Dendritic cell treated with granulocyte-macrophage colony-stimulating factor and Interleukin-4, amounts not matched to agents 40 ng/mL and 50 ng/mL, for 4 days (primary cell): ENCODE measurements at regions not wholly inside any gene's neighbourhood (a gene's known extent, or its start where the extent isn't known, plus 50 kb on each side); places are given as distances from the start of the nearest gene placed in this dataset.

Experiments
- H3K27ac Mint-ChIP-seq: one replicate; pipeline ENCODE4 v1.8.0; 2022; ENCODE audit warnings: mild to moderate bottlenecking, mixed read lengths
- H3K27me3 Mint-ChIP-seq: one replicate; pipeline ENCODE4 v1.8.0; 2022; ENCODE audit warnings: mild to moderate bottlenecking, mixed read lengths
- H3K36me3 Mint-ChIP-seq: one replicate; pipeline ENCODE4 v1.8.0; 2022; ENCODE audit warnings: low read depth, mixed read lengths
- H3K4me1 Mint-ChIP-seq: one replicate; pipeline ENCODE4 v1.8.0; 2022; ENCODE audit warnings: low read depth, mixed read lengths
- H3K4me3 Mint-ChIP-seq: one replicate; pipeline ENCODE4 v1.8.0; 2022; ENCODE audit warnings: mild to moderate bottlenecking, moderate library complexity, mixed read lengths
- H3K9me3 Mint-ChIP-seq: one replicate; pipeline ENCODE4 v1.8.0; 2022; ENCODE audit warnings: mixed read lengths
- intact Hi-C: fragments of 100-400 bp; cut with micrococcal nuclease; formaldehyde crosslinking; loops from one replicate; pipeline ENCODE4 v1.15.0; 2022

GRCh38 chr10:90195288-90195840 lies 494.0 kb downstream of the KIF20B start:
- H3K4me3 Mint-ChIP-seq = no peak overlapping the region
- H3K27me3 Mint-ChIP-seq = no peaks in the 10 kb centered on the region
- intact Hi-C loops = no loop called here
- no peak overlapping the region for H3K27ac Mint-ChIP-seq
- no peaks in the 10 kb centered on the region for H3K9me3 Mint-ChIP-seq
- H3K4me1 Mint-ChIP-seq = no peaks in the 10 kb centered on the region
- no peaks in the 10 kb centered on the region for H3K36me3 Mint-ChIP-seq

- H3K9me3 Mint-ChIP-seq = no peaks in the 10 kb centered on the region
- intact Hi-C loops = no loop called here
- H3K4me3 Mint-ChIP-seq = no peak overlapping the region
- H3K27ac Mint-ChIP-seq = no peak overlapping the region
- H3K27me3 Mint-ChIP-seq = no peaks in the 10 kb centered on the region
- H3K4me1 Mint-ChIP-seq = no peaks in the 10 kb centered on the region
- H3K36me3 Mint-ChIP-seq = no peaks in the 10 kb centered on the region
These were observed 496.4 kb downstream of the KIF20B start for GRCh38 chr10:90197766-90198165.

- Mint-ChIP-seq H3K9me3 (no peaks in the 10 kb centered on the region), H3K4me3 (no peak overlapping the region), H3K27me3 (no peaks in the 10 kb centered on the region), H3K4me1 (no peaks in the 10 kb centered on the region), H3K27ac (no peak overlapping the region), H3K36me3 (no peaks in the 10 kb centered on the region)
- intact Hi-C loops = no loop called here
These were observed 497.7 kb downstream of the KIF20B start for GRCh38 chr10:90199093-90199492.

- Mint-ChIP-seq H3K27me3 (no peaks in the 10 kb centered on the region), H3K27ac (no peak overlapping the region), H3K4me1 (no peaks in the 10 kb centered on the region), H3K9me3 (no peaks in the 10 kb centered on the region), H3K4me3 (no peak overlapping the region), H3K36me3 (no peaks in the 10 kb centered on the region)
- intact Hi-C loops = no loop called here
These were observed 498.1 kb downstream of the KIF20B start for GRCh38 chr10:90199513-90199912.

- Mint-ChIP-seq H3K4me3 (no peak overlapping the region), H3K27ac (no peak overlapping the region), H3K36me3 (no peaks in the 10 kb centered on the region), H3K4me1 (no peaks in the 10 kb centered on the region), H3K27me3 (no peaks in the 10 kb centered on the region), H3K9me3 (no peaks in the 10 kb centered on the region)
- intact Hi-C loops = no loop called here
These were observed 503.0 kb downstream of the KIF20B start for GRCh38 chr10:90204131-90204955.

- H3K4me1 Mint-ChIP-seq = no peaks in the 10 kb centered on the region
- no peak overlapping the region for H3K4me3 Mint-ChIP-seq
These were observed 503.5 kb downstream of the KIF20B start for GRCh38 chr10:90204956-90205314.

GRCh38 chr10:90205340-90205739 lies 503.9 kb downstream of the KIF20B start:
- no peaks in the 10 kb centered on the region for H3K9me3 Mint-ChIP-seq
- H3K4me3 Mint-ChIP-seq = no peak overlapping the region
- H3K27ac Mint-ChIP-seq = no peak overlapping the region
- H3K27me3 Mint-ChIP-seq = no peaks in the 10 kb centered on the region
- H3K36me3 Mint-ChIP-seq = no peaks in the 10 kb centered on the region
- no peaks in the 10 kb centered on the region for H3K4me1 Mint-ChIP-seq
- intact Hi-C loops = no loop called here

More at GRCh38 chr10:90204956-90205314, 503.5 kb downstream of the KIF20B start:
- Mint-ChIP-seq H3K27me3 (no peaks in the 10 kb centered on the region), H3K36me3 (no peaks in the 10 kb centered on the region), H3K9me3 (no peaks in the 10 kb centered on the region), H3K27ac (no peak overlapping the region)
- intact Hi-C loops = no loop called here

- intact Hi-C loops = no loop called here
- H3K4me3 Mint-ChIP-seq = no peak overlapping the region
- H3K9me3 Mint-ChIP-seq = no peaks in the 10 kb centered on the region
- H3K4me1 Mint-ChIP-seq = no peaks in the 10 kb centered on the region
- H3K36me3 Mint-ChIP-seq = no peaks in the 10 kb centered on the region
- no peak overlapping the region for H3K27ac Mint-ChIP-seq
- no peaks in the 10 kb centered on the region for H3K27me3 Mint-ChIP-seq
These were observed 512.0 kb downstream of the KIF20B start for GRCh38 chr10:90213346-90213745.

GRCh38 chr10:90218846-90219245 lies 517.5 kb downstream of the KIF20B start:
- no peaks in the 10 kb centered on the region for H3K36me3 Mint-ChIP-seq
- no peaks in the 10 kb centered on the region for H3K4me1 Mint-ChIP-seq
- H3K27ac Mint-ChIP-seq = no peak overlapping the region
- no peaks in the 10 kb centered on the region for H3K27me3 Mint-ChIP-seq
- H3K4me3 Mint-ChIP-seq = no peak overlapping the region
- peaks cover 16% of the 10 kb centered on the region for H3K9me3 Mint-ChIP-seq
- intact Hi-C loops = no loop called here

GRCh38 chr10:90222372-90222771 lies 521.0 kb downstream of the KIF20B start:
- no peaks in the 10 kb centered on the region for H3K36me3 Mint-ChIP-seq
- intact Hi-C loops = no loop called here
- no peak overlapping the region for H3K4me3 Mint-ChIP-seq
- H3K9me3 Mint-ChIP-seq = peaks cover 16% of the 10 kb centered on the region
- H3K27ac Mint-ChIP-seq = no peak overlapping the region
- no peaks in the 10 kb centered on the region for H3K4me1 Mint-ChIP-seq
- no peaks in the 10 kb centered on the region for H3K27me3 Mint-ChIP-seq

GRCh38 chr10:90222939-90223338 lies 521.5 kb downstream of the KIF20B start:
- H3K27ac Mint-ChIP-seq = no peak overlapping the region
- H3K9me3 Mint-ChIP-seq = peaks cover 16% of the 10 kb centered on the region
- no peak overlapping the region for H3K4me3 Mint-ChIP-seq
- H3K27me3 Mint-ChIP-seq = no peaks in the 10 kb centered on the region
- no peaks in the 10 kb centered on the region for H3K36me3 Mint-ChIP-seq
- intact Hi-C loops = no loop called here
- H3K4me1 Mint-ChIP-seq = no peaks in the 10 kb centered on the region

GRCh38 chr10:90224791-90225566 lies 523.6 kb downstream of the KIF20B start:
- Mint-ChIP-seq H3K27ac (no peak overlapping the region), H3K4me3 (no peak overlapping the region), H3K4me1 (no peaks in the 10 kb centered on the region), H3K27me3 (no peaks in the 10 kb centered on the region), H3K36me3 (no peaks in the 10 kb centered on the region), H3K9me3 (peaks cover 20% of the 10 kb centered on the region)
- intact Hi-C loops = no loop called here

- Mint-ChIP-seq H3K9me3 (peaks cover 31% of the 10 kb centered on the region), H3K27ac (no peak overlapping the region), H3K4me3 (no peak overlapping the region), H3K27me3 (no peaks in the 10 kb centered on the region), H3K36me3 (no peaks in the 10 kb centered on the region), H3K4me1 (no peaks in the 10 kb centered on the region)
- intact Hi-C loops = no loop called here
These were observed 525.1 kb downstream of the KIF20B start for GRCh38 chr10:90226517-90226916.

- Mint-ChIP-seq H3K27ac (no peak overlapping the region), H3K36me3 (no peaks in the 10 kb centered on the region), H3K9me3 (peaks cover 34% of the 10 kb centered on the region), H3K27me3 (no peaks in the 10 kb centered on the region), H3K4me3 (no peak overlapping the region), H3K4me1 (no peaks in the 10 kb centered on the region)
- intact Hi-C loops = no loop called here
These were observed 525.8 kb downstream of the KIF20B start for GRCh38 chr10:90227217-90227656.
